ENCODE measurements at regions not wholly inside any gene's neighbourhood (a gene's known extent, or its start where the extent isn't known, plus 50 kb on each side); places are given as distances from the start of the nearest gene placed in this dataset.

DNA sequence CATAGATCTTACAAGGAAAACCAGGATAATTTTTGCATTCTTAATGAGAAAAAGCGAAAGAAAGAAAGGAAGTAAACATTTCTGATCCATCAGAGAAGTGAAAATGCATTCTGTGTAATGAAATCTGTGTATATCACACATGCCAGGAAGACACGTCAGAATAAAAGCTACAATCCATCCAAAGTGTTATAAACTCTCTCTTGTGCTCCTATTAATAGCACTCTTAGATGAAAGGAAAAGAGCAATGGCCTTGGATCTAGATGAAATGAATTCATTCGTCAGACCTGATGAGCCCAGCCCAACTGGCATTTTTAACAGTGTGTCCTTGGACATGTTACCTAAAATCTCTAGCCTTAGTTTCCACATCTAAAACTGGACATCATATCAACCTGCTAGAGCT, 885.5 kb downstream of the CDH11 start:
- DNase-seq (ENCODE audit: low read depth), result no peak

DNA sequence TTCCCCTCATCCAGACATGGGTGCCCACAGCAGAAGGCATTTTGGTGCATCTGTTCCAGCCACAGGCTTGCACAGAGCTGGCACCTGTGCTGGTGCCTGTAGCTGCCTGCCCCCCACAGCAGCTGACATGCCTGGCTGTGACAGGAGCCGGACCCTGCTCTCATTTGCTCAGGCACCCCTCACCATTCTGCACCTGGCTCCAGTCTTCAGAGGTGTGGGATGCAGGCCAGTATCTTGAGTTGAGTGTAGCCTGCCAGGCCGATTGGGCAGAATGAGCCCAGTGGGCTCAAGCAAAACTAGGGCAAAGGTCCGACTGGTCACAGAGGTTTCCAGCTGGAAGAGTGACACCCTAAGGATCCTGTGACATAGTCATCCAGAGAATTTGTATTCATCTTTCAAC, 887.7 kb downstream of the CDH11 start:
- DNase-seq (ENCODE audit: low read depth), result no peak

- DNase-seq (ENCODE audit: low read depth), result no peak
Measured at GRCh38 chr16:64225696-64226095, 896.2 kb downstream of the CDH11 start.

DNA sequence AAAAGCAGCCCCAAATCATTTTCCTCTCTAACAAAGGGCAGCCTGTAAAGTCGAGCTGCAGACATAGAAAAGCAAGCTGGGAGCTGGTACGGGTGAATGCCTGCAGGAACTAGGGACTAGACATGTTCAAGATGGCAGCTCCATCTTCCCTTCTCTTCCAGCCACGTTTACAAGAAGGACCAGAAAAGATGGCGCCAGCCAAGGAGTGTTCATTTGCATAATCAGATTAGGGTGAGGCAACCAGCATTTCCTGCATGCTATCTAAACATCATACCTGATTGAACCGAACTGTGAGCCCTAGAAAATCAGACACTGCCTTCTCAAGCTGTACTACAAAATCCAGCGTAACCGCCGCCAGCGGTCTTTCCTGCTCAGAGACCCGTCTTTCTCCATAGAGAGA, 896.8 kb downstream of the CDH11 start:
- no peak for DNase-seq (ENCODE audit: low read depth)

- DNase-seq (ENCODE audit: low read depth), result no peak
Measured at GRCh38 chr16:64217789-64218535, 903.9 kb downstream of the CDH11 start.

- no peak for DNase-seq (ENCODE audit: low read depth)
Measured at GRCh38 chr16:64215730-64216129, 906.1 kb downstream of the CDH11 start.

DNA sequence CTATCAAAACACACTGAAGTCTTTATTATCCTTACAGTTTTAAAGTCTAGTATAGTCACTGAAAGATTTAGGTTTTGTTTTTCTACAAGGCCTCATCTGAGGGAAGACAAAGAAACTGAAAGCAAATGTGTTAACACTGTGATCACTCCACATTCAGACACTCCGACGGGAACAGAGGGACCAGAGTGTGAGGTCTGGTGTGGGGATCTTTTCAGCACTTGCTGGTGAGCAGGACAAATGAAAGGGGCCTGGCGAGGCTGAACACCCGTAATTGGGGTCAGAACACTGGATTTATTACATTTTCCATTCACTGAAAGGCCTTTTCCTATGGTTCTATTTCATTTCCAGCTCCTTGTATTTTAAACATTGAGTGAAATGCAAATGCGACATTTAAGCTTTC, 910.5 kb downstream of the CDH11 start:
- DNase-seq (ENCODE audit: low read depth), result no peak

DNA sequence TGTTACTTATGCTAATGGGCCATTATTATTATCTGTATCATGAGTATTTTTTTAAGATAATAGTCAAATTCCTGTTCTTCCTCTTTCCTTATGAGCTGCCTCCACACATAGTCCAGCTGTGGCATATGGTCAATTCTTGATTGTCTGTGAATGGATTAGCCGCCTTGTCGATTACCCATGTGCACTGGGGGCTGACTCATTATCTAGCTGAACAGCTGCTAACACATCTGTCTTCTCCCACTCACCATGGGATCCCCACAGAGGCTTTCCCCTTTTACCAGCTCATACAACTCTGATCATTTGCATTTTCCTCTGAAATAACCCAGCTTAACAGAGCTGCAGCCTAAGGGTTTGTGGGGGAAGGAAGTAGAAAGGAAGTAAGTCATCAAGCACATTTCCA, 915.0 kb downstream of the CDH11 start:
- no peak for DNase-seq (ENCODE audit: low read depth)

- no peak for DNase-seq (ENCODE audit: low read depth)
Measured at GRCh38 chr16:64203126-64203525, 918.7 kb downstream of the CDH11 start.

- DNase-seq (ENCODE audit: low read depth), result no peak
Measured at GRCh38 chr16:64202571-64202970, 919.3 kb downstream of the CDH11 start.

- DNase-seq (ENCODE audit: low read depth), result peak; percentile 22
Measured at GRCh38 chr16:64196444-64196843, 925.4 kb downstream of the CDH11 start.

DNA sequence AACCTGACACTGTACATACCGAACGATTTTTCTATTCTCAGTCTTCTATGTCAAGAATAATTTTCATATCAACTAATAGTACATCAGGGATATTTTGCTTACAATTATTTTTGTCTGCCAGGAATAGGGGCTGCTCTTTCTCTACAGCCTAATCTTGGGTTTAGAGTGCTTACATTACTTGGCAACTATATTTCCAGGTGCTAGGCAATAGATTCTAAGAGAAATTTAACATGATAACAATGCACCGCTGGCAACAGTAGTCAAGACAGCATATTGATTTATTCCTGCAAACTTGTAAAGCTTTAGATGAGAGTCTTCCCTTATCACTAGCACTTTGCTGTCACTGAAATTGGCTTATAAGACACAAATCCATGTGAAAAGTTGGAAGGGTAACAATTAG, 935.9 kb downstream of the CDH11 start:
- no peak for DNase-seq (ENCODE audit: low read depth)

GRCh38 chr16:64184156-64184555, 937.7 kb downstream of the CDH11 start:
- no peak for DNase-seq (ENCODE audit: low read depth)

GRCh38 chr16:64182985-64183384, 938.9 kb downstream of the CDH11 start:
- DNase-seq (ENCODE audit: low read depth), result no peak

DNA sequence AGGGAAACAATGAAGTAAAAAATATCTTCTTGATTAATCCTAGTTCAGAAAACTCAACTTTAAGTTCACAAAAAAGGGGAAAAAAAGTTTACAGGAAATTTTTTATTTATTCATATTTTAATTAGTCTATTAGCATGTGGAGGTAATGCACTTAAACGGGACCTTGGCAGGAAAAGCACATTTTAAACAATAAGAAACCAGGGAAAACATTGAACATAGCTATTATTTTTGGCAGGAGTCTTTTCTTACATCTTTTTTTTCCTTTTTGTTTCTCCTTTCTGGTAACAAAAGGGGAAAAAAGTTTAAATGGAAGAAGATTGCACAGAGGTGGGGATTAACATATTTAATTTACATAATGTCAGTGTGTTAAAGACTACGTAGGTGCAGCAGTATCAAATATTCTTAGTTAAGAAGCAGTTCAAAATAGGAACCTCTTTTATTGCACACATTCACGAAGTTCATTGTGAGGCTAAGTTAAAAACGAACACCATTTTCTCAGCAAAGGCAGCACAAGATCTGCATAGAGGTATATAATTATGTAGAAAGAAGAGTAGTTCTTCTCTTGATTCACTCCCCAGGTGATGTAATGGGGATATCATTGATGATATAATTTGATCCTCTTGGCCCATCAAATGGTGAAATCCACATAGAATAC, 940.5 kb downstream of the CDH11 start:
- no peak for DNase-seq (ENCODE audit: low read depth)

GRCh38 chr16:64180136-64180900, 941.5 kb downstream of the CDH11 start:
- DNase-seq (ENCODE audit: low read depth), result no peak

DNA sequence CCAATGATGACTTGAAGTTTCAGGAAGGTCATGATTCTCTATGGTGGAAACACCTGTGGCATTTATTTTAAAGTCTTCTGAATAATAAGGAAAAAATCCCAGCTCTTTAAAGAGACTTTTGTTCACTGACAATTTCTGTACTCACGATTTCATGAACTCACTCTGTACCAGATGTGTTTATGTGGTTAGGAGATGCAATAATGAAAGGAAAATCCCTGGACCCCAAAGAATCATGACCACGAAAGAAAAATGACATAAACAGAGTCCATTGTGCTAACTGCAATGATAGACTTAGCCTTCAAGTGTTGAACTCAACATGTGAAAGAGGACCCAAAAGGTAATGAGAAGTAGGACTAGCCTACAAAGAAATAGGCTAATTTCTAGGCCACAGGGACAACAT, 947.5 kb downstream of the CDH11 start:
- DNase-seq (ENCODE audit: low read depth), result no peak

DNA sequence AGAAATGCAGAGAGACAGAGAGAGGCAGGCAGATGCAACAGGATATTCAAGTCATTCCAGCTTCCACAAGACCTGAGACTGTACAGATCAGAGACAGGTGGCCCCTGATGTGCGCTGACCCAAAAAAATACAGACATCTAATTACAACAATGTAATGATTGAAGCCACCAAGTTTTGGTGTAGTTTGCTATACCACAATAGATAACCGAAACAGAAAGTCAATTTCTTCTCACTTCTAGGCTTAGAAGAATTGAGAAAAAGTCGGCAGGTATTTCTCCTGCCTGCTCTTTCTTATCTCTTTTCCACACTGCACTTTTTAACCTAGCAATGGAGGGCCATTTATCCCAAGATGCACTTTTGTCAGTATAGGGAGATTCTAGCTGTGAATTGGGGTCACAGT, 949.2 kb downstream of the CDH11 start:
- no peak for DNase-seq (ENCODE audit: low read depth)

- no peak for DNase-seq (ENCODE audit: low read depth)
Measured at GRCh38 chr16:64172226-64172625, 949.6 kb downstream of the CDH11 start.

DNA sequence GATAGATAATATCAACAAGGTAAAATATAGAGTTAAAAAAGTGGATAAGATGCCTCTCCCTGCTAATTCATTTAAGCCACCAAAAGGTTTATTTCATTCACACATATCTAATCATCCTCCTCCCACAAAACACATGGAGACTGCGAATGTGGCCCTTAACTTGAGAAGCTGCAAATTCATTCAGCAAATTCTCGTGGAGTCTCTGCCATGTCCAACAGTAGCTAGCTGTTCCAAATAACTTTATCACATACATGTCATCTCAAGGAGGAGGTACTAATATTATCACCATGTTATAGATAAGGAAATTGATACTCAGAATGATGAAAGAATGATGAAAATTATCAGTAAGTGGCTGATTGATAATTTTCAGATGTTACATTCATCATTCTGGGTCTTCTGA, 950.2 kb downstream of the CDH11 start:
- no peak for DNase-seq (ENCODE audit: low read depth)

- DNase-seq (ENCODE audit: low read depth), result no peak
Measured at GRCh38 chr16:64168371-64168770, 953.5 kb downstream of the CDH11 start.

DNA sequence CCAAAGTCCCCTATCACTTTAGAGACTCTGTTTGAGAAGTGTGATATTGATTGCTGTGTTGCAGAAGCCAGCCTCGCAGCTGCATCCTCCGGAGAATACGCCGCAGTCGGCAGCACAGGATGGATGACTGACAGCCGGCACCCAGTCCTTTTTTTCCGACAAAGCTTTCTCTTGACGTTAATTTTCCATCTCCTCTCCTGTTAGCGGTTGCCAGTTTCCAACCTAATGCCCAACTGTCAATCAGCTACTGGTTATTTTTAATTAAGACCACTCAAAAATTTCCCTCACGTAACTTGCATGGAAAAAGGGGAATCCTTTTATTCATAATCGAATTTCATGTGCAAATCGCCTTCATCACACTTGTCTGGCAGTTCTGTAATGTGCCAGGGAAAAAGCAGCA, 953.9 kb downstream of the CDH11 start:
- no peak for DNase-seq (ENCODE audit: low read depth)

DNA sequence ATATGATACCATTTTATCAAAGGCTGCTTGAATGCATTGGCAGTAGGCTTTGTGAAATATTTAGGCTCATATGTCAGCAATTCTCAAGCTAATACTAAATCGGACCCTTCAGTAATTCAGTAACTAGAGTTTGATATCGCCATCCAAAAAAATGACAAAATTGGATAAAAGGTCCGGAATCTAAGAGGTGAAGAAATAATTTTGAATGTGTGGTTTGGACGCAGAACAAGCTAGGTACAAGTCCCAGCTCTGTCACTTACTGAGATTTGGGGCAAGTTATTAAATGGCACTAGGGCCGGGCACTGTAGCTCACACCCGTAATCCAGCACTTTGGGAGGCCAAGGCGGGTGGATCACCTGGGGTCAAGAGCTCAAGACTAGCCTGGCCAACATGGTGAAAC, 956.5 kb downstream of the CDH11 start:
- no peak for DNase-seq (ENCODE audit: low read depth)
